ENCODE measurements at regions not wholly inside any gene's neighbourhood (a gene's known extent, or its start where the extent isn't known, plus 50 kb on each side); places are given as distances from the start of the nearest gene placed in this dataset.

DNA sequence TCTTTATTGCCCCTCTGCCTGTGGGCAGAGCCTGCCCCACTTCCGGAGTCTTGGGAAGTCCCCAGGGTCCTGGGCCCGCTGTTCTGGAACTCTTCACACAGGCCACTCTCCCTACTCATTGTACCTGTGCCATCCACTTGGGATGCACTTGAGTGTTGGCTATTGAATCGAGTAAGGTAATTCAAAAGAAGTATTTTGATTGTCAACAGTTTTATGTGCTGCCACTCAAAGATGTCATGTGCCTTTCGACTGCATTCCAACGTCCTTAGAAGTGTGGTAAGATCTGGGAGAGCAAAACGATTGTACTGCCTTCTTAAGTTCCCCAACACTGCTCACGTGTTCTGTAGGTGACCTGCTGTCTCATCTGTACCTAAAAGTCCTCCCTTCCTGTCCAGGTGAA lies 77.0 kb upstream of the SMIM21 start:
- H3K27ac Mint-ChIP-seq, result no peak overlapping the region
- no peaks in the 10 kb centered on the region; the same call in 1 of the 2 replicates for H3K9me2 ChIP-seq (ENCODE audit: insufficient read depth)
- H3K27me3 ChIP-seq (ENCODE audit: insufficient read depth), result no peaks in the 10 kb centered on the region
- no peaks in the 10 kb centered on the region for H3K4me1 Mint-ChIP-seq
- no peaks in the 10 kb centered on the region for H3K36me3 Mint-ChIP-seq (ENCODE audit: low read depth)
- DNase-seq (ENCODE audit: low spot score), result no peak
- H3K4me3 Mint-ChIP-seq, result no peak overlapping the region
- H3K79me2 ChIP-seq (replicated peaks; ENCODE audit: insufficient read depth), result no peaks in the 10 kb centered on the region
- TF ChIP-seq, protein P1, sequence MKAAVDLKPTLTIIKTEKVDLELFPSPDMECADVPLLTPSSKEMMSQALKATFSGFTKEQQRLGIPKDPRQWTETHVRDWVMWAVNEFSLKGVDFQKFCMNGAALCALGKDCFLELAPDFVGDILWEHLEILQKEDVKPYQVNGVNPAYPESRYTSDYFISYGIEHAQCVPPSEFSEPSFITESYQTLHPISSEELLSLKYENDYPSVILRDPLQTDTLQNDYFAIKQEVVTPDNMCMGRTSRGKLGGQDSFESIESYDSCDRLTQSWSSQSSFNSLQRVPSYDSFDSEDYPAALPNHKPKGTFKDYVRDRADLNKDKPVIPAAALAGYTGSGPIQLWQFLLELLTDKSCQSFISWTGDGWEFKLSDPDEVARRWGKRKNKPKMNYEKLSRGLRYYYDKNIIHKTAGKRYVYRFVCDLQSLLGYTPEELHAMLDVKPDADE (IDR thresholded peaks at IDR 0.05), result no peak
- TF ChIP-seq NANOG (IDR thresholded peaks at IDR 0.05; ENCODE audit: borderline replicate concordance) (no peak), POLR2AphosphoS5 (IDR thresholded peaks at IDR 0.05; ENCODE audit: low read depth) (no peak), EZH2 (IDR thresholded peaks at IDR 0.05; ENCODE audit: low read depth, unreplicated experiment) (no peak), ZNF331 (CRISPR knock-in tag; IDR thresholded peaks at IDR 0.05; ENCODE audit: low read depth) (no peak), CREB1 (CRISPR knock-in tag; IDR thresholded peaks at IDR 0.05; ENCODE audit: low read depth) (no peak), ZNF114 (CRISPR knock-in tag; IDR thresholded peaks at IDR 0.05) (no peak), STAT1 (IDR thresholded peaks at IDR 0.05; ENCODE audit: unreplicated experiment) (no peak), JUNB (IDR thresholded peaks at IDR 0.05; ENCODE audit: unreplicated experiment) (no peak), EZH2phosphoT487 (IDR thresholded peaks at IDR 0.05; ENCODE audit: unreplicated experiment) (no peak)
- TF ChIP-seq, protein P2, sequence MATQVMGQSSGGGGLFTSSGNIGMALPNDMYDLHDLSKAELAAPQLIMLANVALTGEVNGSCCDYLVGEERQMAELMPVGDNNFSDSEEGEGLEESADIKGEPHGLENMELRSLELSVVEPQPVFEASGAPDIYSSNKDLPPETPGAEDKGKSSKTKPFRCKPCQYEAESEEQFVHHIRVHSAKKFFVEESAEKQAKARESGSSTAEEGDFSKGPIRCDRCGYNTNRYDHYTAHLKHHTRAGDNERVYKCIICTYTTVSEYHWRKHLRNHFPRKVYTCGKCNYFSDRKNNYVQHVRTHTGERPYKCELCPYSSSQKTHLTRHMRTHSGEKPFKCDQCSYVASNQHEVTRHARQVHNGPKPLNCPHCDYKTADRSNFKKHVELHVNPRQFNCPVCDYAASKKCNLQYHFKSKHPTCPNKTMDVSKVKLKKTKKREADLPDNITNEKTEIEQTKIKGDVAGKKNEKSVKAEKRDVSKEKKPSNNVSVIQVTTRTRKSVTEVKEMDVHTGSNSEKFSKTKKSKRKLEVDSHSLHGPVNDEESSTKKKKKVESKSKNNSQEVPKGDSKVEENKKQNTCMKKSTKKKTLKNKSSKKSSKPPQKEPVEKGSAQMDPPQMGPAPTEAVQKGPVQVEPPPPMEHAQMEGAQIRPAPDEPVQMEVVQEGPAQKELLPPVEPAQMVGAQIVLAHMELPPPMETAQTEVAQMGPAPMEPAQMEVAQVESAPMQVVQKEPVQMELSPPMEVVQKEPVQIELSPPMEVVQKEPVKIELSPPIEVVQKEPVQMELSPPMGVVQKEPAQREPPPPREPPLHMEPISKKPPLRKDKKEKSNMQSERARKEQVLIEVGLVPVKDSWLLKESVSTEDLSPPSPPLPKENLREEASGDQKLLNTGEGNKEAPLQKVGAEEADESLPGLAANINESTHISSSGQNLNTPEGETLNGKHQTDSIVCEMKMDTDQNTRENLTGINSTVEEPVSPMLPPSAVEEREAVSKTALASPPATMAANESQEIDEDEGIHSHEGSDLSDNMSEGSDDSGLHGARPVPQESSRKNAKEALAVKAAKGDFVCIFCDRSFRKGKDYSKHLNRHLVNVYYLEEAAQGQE (IDR thresholded peaks at IDR 0.05; ENCODE audit: unreplicated experiment), result no peak
- TF ChIP-seq, protein P3, sequence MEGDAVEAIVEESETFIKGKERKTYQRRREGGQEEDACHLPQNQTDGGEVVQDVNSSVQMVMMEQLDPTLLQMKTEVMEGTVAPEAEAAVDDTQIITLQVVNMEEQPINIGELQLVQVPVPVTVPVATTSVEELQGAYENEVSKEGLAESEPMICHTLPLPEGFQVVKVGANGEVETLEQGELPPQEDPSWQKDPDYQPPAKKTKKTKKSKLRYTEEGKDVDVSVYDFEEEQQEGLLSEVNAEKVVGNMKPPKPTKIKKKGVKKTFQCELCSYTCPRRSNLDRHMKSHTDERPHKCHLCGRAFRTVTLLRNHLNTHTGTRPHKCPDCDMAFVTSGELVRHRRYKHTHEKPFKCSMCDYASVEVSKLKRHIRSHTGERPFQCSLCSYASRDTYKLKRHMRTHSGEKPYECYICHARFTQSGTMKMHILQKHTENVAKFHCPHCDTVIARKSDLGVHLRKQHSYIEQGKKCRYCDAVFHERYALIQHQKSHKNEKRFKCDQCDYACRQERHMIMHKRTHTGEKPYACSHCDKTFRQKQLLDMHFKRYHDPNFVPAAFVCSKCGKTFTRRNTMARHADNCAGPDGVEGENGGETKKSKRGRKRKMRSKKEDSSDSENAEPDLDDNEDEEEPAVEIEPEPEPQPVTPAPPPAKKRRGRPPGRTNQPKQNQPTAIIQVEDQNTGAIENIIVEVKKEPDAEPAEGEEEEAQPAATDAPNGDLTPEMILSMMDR (conservative IDR thresholded peaks at IDR 0.05; ENCODE audit: low read depth in 2 of 2), result no peak
- TF ChIP-seq, protein P4, sequence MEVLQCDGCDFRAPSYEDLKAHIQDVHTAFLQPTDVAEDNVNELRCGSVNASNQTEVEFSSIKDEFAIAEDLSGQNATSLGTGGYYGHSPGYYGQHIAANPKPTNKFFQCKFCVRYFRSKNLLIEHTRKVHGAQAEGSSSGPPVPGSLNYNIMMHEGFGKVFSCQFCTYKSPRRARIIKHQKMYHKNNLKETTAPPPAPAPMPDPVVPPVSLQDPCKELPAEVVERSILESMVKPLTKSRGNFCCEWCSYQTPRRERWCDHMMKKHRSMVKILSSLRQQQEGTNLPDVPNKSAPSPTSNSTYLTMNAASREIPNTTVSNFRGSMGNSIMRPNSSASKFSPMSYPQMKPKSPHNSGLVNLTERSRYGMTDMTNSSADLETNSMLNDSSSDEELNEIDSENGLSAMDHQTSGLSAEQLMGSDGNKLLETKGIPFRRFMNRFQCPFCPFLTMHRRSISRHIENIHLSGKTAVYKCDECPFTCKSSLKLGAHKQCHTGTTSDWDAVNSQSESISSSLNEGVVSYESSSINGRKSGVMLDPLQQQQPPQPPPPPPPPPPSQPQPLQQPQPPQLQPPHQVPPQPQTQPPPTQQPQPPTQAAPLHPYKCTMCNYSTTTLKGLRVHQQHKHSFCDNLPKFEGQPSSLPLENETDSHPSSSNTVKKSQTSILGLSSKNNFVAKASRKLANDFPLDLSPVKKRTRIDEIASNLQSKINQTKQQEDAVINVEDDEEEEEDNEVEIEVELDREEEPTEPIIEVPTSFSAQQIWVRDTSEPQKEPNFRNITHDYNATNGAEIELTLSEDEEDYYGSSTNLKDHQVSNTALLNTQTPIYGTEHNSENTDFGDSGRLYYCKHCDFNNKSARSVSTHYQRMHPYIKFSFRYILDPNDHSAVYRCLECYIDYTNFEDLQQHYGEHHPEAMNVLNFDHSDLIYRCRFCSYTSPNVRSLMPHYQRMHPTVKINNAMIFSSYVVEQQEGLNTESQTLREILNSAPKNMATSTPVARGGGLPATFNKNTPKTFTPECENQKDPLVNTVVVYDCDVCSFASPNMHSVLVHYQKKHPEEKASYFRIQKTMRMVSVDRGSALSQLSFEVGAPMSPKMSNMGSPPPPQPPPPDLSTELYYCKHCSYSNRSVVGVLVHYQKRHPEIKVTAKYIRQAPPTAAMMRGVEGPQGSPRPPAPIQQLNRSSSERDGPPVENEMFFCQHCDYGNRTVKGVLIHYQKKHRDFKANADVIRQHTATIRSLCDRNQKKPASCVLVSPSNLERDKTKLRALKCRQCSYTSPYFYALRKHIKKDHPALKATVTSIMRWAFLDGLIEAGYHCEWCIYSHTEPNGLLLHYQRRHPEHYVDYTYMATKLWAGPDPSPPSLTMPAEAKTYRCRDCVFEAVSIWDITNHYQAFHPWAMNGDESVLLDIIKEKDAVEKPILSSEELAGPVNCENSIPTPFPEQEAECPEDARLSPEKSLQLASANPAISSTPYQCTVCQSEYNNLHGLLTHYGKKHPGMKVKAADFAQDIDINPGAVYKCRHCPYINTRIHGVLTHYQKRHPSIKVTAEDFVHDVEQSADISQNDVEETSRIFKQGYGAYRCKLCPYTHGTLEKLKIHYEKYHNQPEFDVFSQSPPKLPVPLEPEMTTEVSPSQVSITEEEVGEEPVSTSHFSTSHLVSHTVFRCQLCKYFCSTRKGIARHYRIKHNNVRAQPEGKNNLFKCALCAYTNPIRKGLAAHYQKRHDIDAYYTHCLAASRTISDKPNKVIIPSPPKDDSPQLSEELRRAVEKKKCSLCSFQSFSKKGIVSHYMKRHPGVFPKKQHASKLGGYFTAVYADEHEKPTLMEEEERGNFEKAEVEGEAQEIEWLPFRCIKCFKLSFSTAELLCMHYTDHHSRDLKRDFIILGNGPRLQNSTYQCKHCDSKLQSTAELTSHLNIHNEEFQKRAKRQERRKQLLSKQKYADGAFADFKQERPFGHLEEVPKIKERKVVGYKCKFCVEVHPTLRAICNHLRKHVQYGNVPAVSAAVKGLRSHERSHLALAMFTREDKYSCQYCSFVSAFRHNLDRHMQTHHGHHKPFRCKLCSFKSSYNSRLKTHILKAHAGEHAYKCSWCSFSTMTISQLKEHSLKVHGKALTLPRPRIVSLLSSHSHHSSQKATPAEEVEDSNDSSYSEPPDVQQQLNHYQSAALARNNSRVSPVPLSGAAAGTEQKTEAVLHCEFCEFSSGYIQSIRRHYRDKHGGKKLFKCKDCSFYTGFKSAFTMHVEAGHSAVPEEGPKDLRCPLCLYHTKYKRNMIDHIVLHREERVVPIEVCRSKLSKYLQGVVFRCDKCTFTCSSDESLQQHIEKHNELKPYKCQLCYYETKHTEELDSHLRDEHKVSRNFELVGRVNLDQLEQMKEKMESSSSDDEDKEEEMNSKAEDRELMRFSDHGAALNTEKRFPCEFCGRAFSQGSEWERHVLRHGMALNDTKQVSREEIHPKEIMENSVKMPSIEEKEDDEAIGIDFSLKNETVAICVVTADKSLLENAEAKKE (CRISPR knock-in tag; IDR thresholded peaks at IDR 0.05), result no peak
- no peaks in the 10 kb centered on the region for H4K20me1 ChIP-seq (replicated peaks; ENCODE audit: insufficient read depth)
- H3K9me3 Mint-ChIP-seq, result no peaks in the 10 kb centered on the region; the same call in 2 of the 3 replicates
- no peak overlapping the region for H3K4me2 ChIP-seq
- no peak for ATAC-seq
- H3F3A ChIP-seq (replicated peaks; ENCODE audit: low read depth), result no peaks in the 10 kb centered on the region
- no peak overlapping the region for H2AFZ ChIP-seq
- no peaks in the 10 kb centered on the region for H3K4me1 ChIP-seq (ENCODE audit: insufficient read depth)
- no peaks in the 10 kb centered on the region for H3K36me3 ChIP-seq (ENCODE audit: insufficient read depth)
- H3K27ac ChIP-seq (ENCODE audit: low read depth), result no peak overlapping the region
- peaks cover under 1% of the 10 kb centered on the region for H3K27me3 Mint-ChIP-seq (ENCODE audit: insufficient read depth, low read depth, poor library complexity)
- no peak overlapping the region for H3K4me3 ChIP-seq

All from GM23338 (cell line).